Stimulated activated naive CD8-positive, alpha-beta T cell treated with anti-CD3 and anti-CD28 coated beads, Interleukin-15, Interleukin-2, amounts not matched to agents 100 U/mL and 50 U/mL, for 24 hours (primary cell): ENCODE measurements at regions not wholly inside any gene's neighbourhood (a gene's known extent, or its start where the extent isn't known, plus 50 kb on each side); places are given as distances from the start of the nearest gene placed in this dataset.
A peak's percentile ranks its signal among the peaks of the same experiment; 100 is the strongest.
"Not testable (repeated sequence)": the region's sequence is repeated elsewhere in the genome, so short reads cannot be mapped to it uniquely, and the experiment has no call there.

Source experiments
- ATAC-seq: fragments of 150-1000 bp; cut with Tn5 transposase; one replicate; pipeline ENCODE4 v1.10.0; 2021
- DNase-seq: peaks from one replicate; pipeline ENCODE4 v3.0.0; 2021

- no peak for ATAC-seq
- no peak for DNase-seq
These were observed 111.3 kb downstream of the KIF26A start for GRCh38 chr14:104249706-104250105.

- DNase-seq (no peak), ATAC-seq (no peak)
These were observed 111.8 kb downstream of the KIF26A start for GRCh38 chr14:104250175-104250574.

GRCh38 chr14:104252256-104253215, 114.1 kb downstream of the KIF26A start:
- no peak for DNase-seq
- ATAC-seq = no peak

- ATAC-seq (no peak), DNase-seq (no peak)
These were observed 114.9 kb downstream of the KIF26A start for GRCh38 chr14:104253223-104253822.

- ATAC-seq (no peak), DNase-seq (no peak)
These were observed 115.5 kb downstream of the KIF26A start for GRCh38 chr14:104253901-104254353.

- ATAC-seq = no peak
These were observed 116.5 kb downstream of the KIF26A start for GRCh38 chr14:104254735-104255400.

GRCh38 chr14:104256025-104256424, 117.6 kb downstream of the KIF26A start:
- ATAC-seq (no peak), DNase-seq (no peak)

More at GRCh38 chr14:104254735-104255400, 116.5 kb downstream of the KIF26A start:
- DNase-seq = no peak

GRCh38 chr14:104262515-104263514, 124.4 kb downstream of the KIF26A start:
- no peak for ATAC-seq

GRCh38 chr14:104263675-104264358, 125.4 kb downstream of the KIF26A start:
- DNase-seq (no peak), ATAC-seq (no peak)

More at GRCh38 chr14:104262515-104263514, 124.4 kb downstream of the KIF26A start:
- DNase-seq = no peak

GRCh38 chr14:104264495-104265265, 126.3 kb downstream of the KIF26A start:
- no peak for ATAC-seq
- no peak for DNase-seq

- DNase-seq (no peak), ATAC-seq (no peak)
These were observed 127.7 kb downstream of the KIF26A start for GRCh38 chr14:104265918-104266630.

- ATAC-seq = no peak
- DNase-seq = no peak
These were observed 128.5 kb downstream of the KIF26A start for GRCh38 chr14:104266631-104267575.

- ATAC-seq = no peak
- peak; percentile 9 for DNase-seq
These were observed 129.5 kb downstream of the KIF26A start for GRCh38 chr14:104267895-104268294.

- ATAC-seq (no peak), DNase-seq (no peak)
These were observed 129.9 kb downstream of the KIF26A start for GRCh38 chr14:104268295-104268694.

GRCh38 chr14:104268725-104269436, 130.5 kb downstream of the KIF26A start:
- ATAC-seq (no peak), DNase-seq (no peak)

- DNase-seq, ATAC-seq: not testable (repeated sequence)
These were observed 131.3 kb downstream of the KIF26A start for GRCh38 chr14:104269511-104270241.

GRCh38 chr14:104271391-104271790, 133.0 kb downstream of the KIF26A start:
- ATAC-seq = no peak

More at GRCh38 chr14:104271391-104271790, 133.0 kb downstream of the KIF26A start:
- no peak for DNase-seq
